GM10266 (cell line): ENCODE measurements at regions not wholly inside any gene's neighbourhood (a gene's known extent, or its start where the extent isn't known, plus 50 kb on each side); places are given as distances from the start of the nearest gene placed in this dataset.

ENCODE experiments used
- DNase-seq: peaks from one replicate; pipeline ENCODE4 v3.0.0; 2012; ENCODE audit errors: extremely low spot score
- TF ChIP-seq, protein P1 (sequence below): IDR thresholded peaks from 2 replicates; pipeline ENCODE4 v1.5.1; 2012; ENCODE audit warnings: mild to moderate bottlenecking, low read depth; ENCODE audit not compliant: control insufficient read depth, insufficient read depth; ENCODE audit errors: missing control alignments

DNA sequence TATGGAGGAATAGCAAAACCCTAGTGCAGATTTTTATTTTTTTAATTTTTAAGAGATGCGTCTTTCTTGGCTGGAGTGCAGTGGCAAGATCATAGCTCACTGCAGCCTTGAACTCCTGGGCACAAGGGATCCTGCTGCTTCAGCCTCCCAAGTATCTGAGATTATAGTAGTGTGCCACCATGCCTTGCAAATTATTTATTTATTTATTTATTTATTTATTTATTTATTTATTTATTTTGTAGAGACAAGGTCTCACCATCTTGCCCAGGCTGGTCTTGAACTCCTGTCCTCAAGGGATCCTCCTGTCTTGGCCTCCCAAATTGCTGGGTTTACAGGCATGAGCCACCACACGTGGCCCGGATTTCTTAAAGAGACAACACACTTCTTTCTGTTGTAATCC lies 1158.8 kb downstream of the AACS start:
- TF ChIP-seq, protein P1, sequence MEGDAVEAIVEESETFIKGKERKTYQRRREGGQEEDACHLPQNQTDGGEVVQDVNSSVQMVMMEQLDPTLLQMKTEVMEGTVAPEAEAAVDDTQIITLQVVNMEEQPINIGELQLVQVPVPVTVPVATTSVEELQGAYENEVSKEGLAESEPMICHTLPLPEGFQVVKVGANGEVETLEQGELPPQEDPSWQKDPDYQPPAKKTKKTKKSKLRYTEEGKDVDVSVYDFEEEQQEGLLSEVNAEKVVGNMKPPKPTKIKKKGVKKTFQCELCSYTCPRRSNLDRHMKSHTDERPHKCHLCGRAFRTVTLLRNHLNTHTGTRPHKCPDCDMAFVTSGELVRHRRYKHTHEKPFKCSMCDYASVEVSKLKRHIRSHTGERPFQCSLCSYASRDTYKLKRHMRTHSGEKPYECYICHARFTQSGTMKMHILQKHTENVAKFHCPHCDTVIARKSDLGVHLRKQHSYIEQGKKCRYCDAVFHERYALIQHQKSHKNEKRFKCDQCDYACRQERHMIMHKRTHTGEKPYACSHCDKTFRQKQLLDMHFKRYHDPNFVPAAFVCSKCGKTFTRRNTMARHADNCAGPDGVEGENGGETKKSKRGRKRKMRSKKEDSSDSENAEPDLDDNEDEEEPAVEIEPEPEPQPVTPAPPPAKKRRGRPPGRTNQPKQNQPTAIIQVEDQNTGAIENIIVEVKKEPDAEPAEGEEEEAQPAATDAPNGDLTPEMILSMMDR, result no peak
- no peak for DNase-seq

DNA sequence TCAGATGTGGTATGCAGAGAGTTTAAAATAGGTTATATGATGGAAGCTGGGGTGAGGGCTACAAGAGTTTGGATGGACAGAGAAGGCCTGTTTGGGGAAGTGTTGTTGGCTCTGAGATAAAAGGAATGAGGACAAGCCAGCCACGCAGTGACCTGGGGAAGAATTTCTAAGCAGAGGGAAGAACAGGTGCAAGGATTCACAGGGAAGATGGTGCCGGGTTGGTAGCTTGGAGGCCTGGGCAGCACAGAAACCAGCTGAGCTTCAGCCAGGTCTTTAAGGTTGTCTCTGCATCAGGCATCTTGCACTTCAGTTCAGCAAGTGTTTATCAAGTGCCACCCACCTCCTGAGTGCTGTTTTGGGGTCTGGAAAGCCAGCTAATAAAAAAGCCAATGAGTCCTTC lies 1163.7 kb downstream of the AACS start:
- TF ChIP-seq, protein P1, result no peak
- DNase-seq, result no peak

DNA sequence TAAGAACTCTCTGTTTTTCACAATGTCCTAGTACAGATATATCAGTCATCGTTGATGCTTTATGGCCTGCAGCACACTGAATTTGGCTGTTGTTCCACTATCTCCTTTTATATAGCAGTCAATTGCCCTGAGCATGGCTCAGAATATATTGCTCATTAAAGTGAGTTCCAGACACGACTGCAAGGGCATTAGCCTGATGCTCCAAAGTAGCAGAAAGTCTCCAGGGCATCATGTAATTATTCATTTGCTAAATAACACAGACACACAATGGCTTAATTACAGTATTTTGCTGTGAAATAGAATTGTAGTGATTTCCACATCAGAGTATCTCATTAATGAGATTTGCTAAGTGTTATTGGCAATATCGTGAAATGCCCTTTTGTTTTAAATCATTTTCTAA lies 1167.5 kb downstream of the AACS start:
- DNase-seq, result no peak
- TF ChIP-seq, protein P1, result no peak

- DNase-seq, result no peak
- TF ChIP-seq, protein P1, result no peak
Observed at GRCh38 chr12:126233625-126234024, 1168.4 kb downstream of the AACS start.

DNA sequence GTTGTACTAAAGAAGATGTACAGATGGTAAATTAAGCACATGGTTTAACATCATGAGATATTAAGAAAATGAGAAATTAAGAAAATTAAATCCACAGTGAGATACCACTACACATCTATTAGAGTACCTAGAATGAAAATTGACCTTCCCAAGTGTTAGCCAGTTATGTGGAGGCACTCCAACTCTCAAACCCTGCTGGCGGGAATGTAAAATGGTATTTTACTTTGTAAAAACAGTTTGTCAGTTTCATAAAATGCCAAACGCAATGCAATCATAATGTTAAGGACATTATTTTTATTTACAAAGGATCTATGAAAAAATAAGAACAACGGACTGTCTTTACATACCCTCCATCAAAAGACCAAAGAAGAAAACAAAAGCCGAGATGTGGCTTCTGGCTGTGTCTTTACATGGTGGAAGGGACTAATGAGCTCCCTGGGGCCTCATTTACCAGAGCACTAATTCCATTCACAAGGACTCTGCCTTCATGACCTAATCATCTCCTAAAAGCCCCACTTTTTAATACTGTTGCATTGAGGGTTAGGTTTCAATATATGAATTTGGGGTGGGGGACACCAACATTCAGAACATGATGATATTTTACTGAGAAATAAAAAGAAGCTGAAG lies 1178.7 kb downstream of the AACS start:
- TF ChIP-seq, protein P1, result no peak
- no peak for DNase-seq

GRCh38 chr12:126247936-126248335 lies 1182.7 kb downstream of the AACS start:
- TF ChIP-seq, protein P1, result no peak
- DNase-seq, result no peak

DNA sequence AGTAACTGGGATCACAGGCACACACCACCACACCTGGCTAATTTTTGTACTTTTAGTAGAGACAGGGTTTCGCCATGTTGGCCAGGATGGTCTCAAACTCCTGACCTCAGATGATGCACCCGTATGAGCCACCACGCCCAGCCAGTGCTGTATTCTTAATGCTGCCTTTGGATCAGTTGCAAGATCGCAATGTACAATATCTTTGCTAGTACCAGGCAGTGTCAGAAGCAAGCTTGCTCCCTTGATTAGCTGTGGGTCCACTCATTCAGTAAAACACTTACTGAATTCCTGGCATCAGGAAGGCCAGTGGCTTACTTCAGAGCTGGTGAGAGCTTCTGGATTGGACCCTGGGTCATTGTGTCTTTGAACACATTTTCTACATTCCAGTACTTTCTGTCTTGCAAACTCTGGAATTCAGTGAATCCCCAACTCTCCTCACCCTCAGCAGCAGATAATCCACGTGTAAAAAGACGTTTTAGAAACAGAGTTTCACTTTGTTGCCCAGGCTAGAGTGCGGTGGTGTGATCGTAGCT lies 1183.7 kb downstream of the AACS start:
- TF ChIP-seq, protein P1, result no peak
- no peak for DNase-seq
